ENCODE measurements at regions not wholly inside any gene's neighbourhood (a gene's known extent, or its start where the extent isn't known, plus 50 kb on each side); places are given as distances from the start of the nearest gene placed in this dataset.

DNA sequence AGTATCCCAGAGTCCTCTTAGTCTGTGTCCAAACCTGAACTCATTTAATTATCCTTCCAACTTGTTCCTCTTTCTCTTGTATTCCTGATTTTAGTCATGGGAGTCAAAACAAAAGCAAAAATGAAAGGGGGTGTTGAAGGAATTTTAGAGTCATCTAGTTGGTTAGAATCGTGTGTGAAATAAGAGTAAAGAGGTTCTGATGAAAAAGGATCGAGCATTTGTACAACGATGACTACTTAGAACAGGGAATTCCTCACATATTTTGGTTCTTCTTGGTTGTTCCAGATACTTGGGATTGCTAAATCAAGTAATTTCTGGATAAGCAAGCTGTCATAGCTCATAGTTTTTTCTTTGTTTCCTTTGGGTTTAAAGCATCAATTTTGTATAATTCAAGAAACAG is 194.4 kb downstream of the BCOR start:
- no peak overlapping the region for H3K4me2 ChIP-seq (ENCODE audit: low read length)
- no peaks in the 10 kb centered on the region for H3K36me3 ChIP-seq (ENCODE audit: control insufficient read depth, low read length)
- H3K4me3 ChIP-seq (ENCODE audit: low read length), result no peak overlapping the region
- TF ChIP-seq, protein P1, sequence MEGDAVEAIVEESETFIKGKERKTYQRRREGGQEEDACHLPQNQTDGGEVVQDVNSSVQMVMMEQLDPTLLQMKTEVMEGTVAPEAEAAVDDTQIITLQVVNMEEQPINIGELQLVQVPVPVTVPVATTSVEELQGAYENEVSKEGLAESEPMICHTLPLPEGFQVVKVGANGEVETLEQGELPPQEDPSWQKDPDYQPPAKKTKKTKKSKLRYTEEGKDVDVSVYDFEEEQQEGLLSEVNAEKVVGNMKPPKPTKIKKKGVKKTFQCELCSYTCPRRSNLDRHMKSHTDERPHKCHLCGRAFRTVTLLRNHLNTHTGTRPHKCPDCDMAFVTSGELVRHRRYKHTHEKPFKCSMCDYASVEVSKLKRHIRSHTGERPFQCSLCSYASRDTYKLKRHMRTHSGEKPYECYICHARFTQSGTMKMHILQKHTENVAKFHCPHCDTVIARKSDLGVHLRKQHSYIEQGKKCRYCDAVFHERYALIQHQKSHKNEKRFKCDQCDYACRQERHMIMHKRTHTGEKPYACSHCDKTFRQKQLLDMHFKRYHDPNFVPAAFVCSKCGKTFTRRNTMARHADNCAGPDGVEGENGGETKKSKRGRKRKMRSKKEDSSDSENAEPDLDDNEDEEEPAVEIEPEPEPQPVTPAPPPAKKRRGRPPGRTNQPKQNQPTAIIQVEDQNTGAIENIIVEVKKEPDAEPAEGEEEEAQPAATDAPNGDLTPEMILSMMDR (IDR thresholded peaks at IDR 0.05; ENCODE audit: low read depth, low read length, poor library complexity, severe bottlenecking), result no peak
- TF ChIP-seq EZH2phosphoT487 (IDR thresholded peaks at IDR 0.05; ENCODE audit: borderline replicate concordance, low read length), result no peak
- H3F3A ChIP-seq (ENCODE audit: control insufficient read depth, insufficient read depth), result no peaks in the 10 kb centered on the region
- H3K9me2 ChIP-seq (replicated peaks; ENCODE audit: control insufficient read depth, low read length), result no peaks in the 10 kb centered on the region
- H3K9me3 ChIP-seq (ENCODE audit: control insufficient read depth, insufficient read depth, low read length), result no peaks in the 10 kb centered on the region
- H3K27me3 ChIP-seq (ENCODE audit: control insufficient read depth, low read length), result no peaks in the 10 kb centered on the region
- no peak overlapping the region for H3K27ac ChIP-seq (ENCODE audit: low read depth, low read length)
- H4K20me1 ChIP-seq (ENCODE audit: control insufficient read depth, insufficient read depth, low read depth, low read length), result no peaks in the 10 kb centered on the region
- no peaks in the 10 kb centered on the region for H3K4me1 ChIP-seq (ENCODE audit: control insufficient read depth, low read length)
- H3K79me2 ChIP-seq (ENCODE audit: control insufficient read depth, low read length), result no peaks in the 10 kb centered on the region

- Histone ChIP-seq H3K4me2 (ENCODE audit: low read length) (no peak overlapping the region), H3K79me2 (ENCODE audit: control insufficient read depth, low read length) (no peaks in the 10 kb centered on the region), H3K27me3 (ENCODE audit: control insufficient read depth, low read length) (no peaks in the 10 kb centered on the region), H3F3A (ENCODE audit: control insufficient read depth, insufficient read depth) (no peaks in the 10 kb centered on the region), H4K20me1 (ENCODE audit: control insufficient read depth, insufficient read depth, low read depth, low read length) (no peaks in the 10 kb centered on the region), H3K9me3 (ENCODE audit: control insufficient read depth, insufficient read depth, low read length) (no peaks in the 10 kb centered on the region), H3K27ac (ENCODE audit: low read depth, low read length) (no peak overlapping the region), H3K4me1 (ENCODE audit: control insufficient read depth, low read length) (no peaks in the 10 kb centered on the region), H3K9me2 (replicated peaks; ENCODE audit: control insufficient read depth, low read length) (no peaks in the 10 kb centered on the region), H3K36me3 (ENCODE audit: control insufficient read depth, low read length) (no peaks in the 10 kb centered on the region), H3K4me3 (ENCODE audit: low read length) (no peak overlapping the region)
- TF ChIP-seq, protein P1 (IDR thresholded peaks at IDR 0.05; ENCODE audit: low read depth, low read length, poor library complexity, severe bottlenecking), result no peak
- TF ChIP-seq EZH2phosphoT487 (IDR thresholded peaks at IDR 0.05; ENCODE audit: borderline replicate concordance, low read length), result no peak
These were observed 193.8 kb downstream of the BCOR start for GRCh38 chrX:39903937-39904336.

GRCh38 chrX:39904816-39905537 is 192.8 kb downstream of the BCOR start:
- no peaks in the 10 kb centered on the region for H3K9me2 ChIP-seq (replicated peaks; ENCODE audit: control insufficient read depth, low read length)
- H3K27me3 ChIP-seq (ENCODE audit: control insufficient read depth, low read length), result no peaks in the 10 kb centered on the region
- no peaks in the 10 kb centered on the region for H3K79me2 ChIP-seq (ENCODE audit: control insufficient read depth, low read length)
- no peak overlapping the region for H3K4me2 ChIP-seq (ENCODE audit: low read length)
- no peak for TF ChIP-seq EZH2phosphoT487 (IDR thresholded peaks at IDR 0.05; ENCODE audit: borderline replicate concordance, low read length)
- TF ChIP-seq, protein P1 (IDR thresholded peaks at IDR 0.05; ENCODE audit: low read depth, low read length, poor library complexity, severe bottlenecking), result no peak
- no peak overlapping the region for H3K4me3 ChIP-seq (ENCODE audit: low read length)
- H3K27ac ChIP-seq (ENCODE audit: low read depth, low read length), result no peak overlapping the region
- no peaks in the 10 kb centered on the region for H4K20me1 ChIP-seq (ENCODE audit: control insufficient read depth, insufficient read depth, low read depth, low read length)
- H3K4me1 ChIP-seq (ENCODE audit: control insufficient read depth, low read length), result no peaks in the 10 kb centered on the region
- no peaks in the 10 kb centered on the region for H3K9me3 ChIP-seq (ENCODE audit: control insufficient read depth, insufficient read depth, low read length)
- H3F3A ChIP-seq (ENCODE audit: control insufficient read depth, insufficient read depth), result no peaks in the 10 kb centered on the region
- no peaks in the 10 kb centered on the region for H3K36me3 ChIP-seq (ENCODE audit: control insufficient read depth, low read length)

Measured in DOHH2 (cell line).